ENCODE measurements at regions not wholly inside any gene's neighbourhood (a gene's known extent, or its start where the extent isn't known, plus 50 kb on each side); places are given as distances from the start of the nearest gene placed in this dataset.

DNA sequence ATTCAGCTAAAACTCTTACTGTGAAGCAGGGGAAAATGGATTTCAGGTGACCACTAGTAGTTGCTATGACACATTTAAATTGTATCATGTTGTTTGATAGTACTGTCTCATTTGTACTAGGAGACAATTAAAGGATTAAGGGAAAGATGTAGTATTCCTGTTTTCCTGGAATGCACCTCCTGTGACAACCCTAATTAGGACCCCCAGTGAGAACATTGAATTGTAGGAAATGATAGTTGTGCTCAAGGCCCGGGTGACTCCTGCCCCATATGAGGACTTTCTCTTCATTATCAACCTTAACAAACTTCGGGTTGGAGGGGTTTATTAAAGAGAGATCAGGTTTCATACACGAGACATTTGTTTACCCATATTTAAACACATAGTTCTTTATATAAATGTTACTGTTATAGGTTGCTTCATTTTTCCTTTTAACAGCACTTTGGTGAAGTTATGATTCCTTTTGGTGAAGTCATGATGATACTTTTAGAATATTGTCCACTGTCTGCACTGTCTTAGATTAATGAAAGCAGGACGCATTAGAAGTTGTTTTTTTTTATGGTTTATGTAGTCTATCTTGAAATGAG is 392.6 kb upstream of the NAALADL2 start:
- TF ChIP-seq, protein P1, sequence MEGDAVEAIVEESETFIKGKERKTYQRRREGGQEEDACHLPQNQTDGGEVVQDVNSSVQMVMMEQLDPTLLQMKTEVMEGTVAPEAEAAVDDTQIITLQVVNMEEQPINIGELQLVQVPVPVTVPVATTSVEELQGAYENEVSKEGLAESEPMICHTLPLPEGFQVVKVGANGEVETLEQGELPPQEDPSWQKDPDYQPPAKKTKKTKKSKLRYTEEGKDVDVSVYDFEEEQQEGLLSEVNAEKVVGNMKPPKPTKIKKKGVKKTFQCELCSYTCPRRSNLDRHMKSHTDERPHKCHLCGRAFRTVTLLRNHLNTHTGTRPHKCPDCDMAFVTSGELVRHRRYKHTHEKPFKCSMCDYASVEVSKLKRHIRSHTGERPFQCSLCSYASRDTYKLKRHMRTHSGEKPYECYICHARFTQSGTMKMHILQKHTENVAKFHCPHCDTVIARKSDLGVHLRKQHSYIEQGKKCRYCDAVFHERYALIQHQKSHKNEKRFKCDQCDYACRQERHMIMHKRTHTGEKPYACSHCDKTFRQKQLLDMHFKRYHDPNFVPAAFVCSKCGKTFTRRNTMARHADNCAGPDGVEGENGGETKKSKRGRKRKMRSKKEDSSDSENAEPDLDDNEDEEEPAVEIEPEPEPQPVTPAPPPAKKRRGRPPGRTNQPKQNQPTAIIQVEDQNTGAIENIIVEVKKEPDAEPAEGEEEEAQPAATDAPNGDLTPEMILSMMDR (IDR thresholded peaks at IDR 0.05; ENCODE audit: extremely low read depth in 1 of 2, insufficient read depth in 1 of 2, low read depth in 1 of 2, low read length in 2 of 2) = no peak
- no peak for TF ChIP-seq POLR2A (IDR thresholded peaks at IDR 0.05; ENCODE audit: low read depth, low read length)
- TF ChIP-seq POLR2AphosphoS5 (IDR thresholded peaks at IDR 0.05; ENCODE audit: insufficient read depth, low read depth, low read length) = no peak
- no peak for TF ChIP-seq FOS (IDR thresholded peaks at IDR 0.05; ENCODE audit: borderline replicate concordance, insufficient read depth, low read length)
- TF ChIP-seq EZH2 (IDR thresholded peaks at IDR 0.05; ENCODE audit: borderline replicate concordance, low read depth, low read length, severe bottlenecking) = no peak
- no peak for TF ChIP-seq MAX (IDR thresholded peaks at IDR 0.05; ENCODE audit: insufficient read depth, insufficient read length)
- no peak for TF ChIP-seq JUN (IDR thresholded peaks at IDR 0.05; ENCODE audit: borderline replicate concordance, insufficient read depth, insufficient read length, low read depth)
- no peak for TF ChIP-seq GATA2 (IDR thresholded peaks at IDR 0.05; ENCODE audit: insufficient read depth, insufficient read length, low read depth, low read length)

Data from endothelial cell of umbilical vein (primary cell).